Right atrium auricular region (tissue), 2 donors: ENCODE measurements at regions not wholly inside any gene's neighbourhood (a gene's known extent, or its start where the extent isn't known, plus 50 kb on each side); places are given as distances from the start of the nearest gene placed in this dataset.

Source experiments
- DNase-seq: peaks from one replicate; pipeline ENCODE4 v3.0.0-alpha.2; 2019; ENCODE audit warnings: low spot score
- H3K27ac ChIP-seq, 2 donors: fragments of 200-600 bp; sonication (generic); 1 replicate in 1 of 2; 2 replicates in 1 of 2; pipeline ENCODE4 v1.5.1; 2016 to 2019
- H3K27me3 ChIP-seq, 2 donors: fragments of 200-600 bp; sonication (generic); one replicate each; pipeline versions ENCODE4 v1.5.1 to v1.6.0; 2017 to 2019
- H3K36me3 ChIP-seq: fragments of 200-600 bp; sonication (generic); one replicate; pipeline ENCODE4 v1.5.1; 2016
- H3K4me1 ChIP-seq, 2 donors: fragments of 200-600 bp; sonication (generic); one replicate each; pipeline versions ENCODE4 v1.5.1 to v1.6.0; 2017 to 2019
- H3K4me3 ChIP-seq, 2 donors: fragments of 200-600 bp; sonication (generic); 1 replicate in 1 of 2; 2 replicates in 1 of 2; pipeline ENCODE4 v1.5.1; 2017 to 2019; ENCODE audit warnings: mild to moderate bottlenecking in 1 of 2, moderate library complexity in 1 of 2
- H3K9me3 ChIP-seq, 2 donors: fragments of 200-600 bp; sonication (generic); one replicate each; pipeline ENCODE4 v1.5.1; 2019
- CTCF ChIP-seq, 2 donors: fragments of 200-600 bp; sonication (generic); IDR thresholded peaks; one replicate each; pipeline ENCODE4 v1.5.1; 2019; ENCODE audit warnings: antibody characterized with exemption in 2 of 2

GRCh38 chr19:32041681-32042292, 303.6 kb upstream of the ZNF507 start:
- no peaks in the 10 kb centered on the region for H3K4me1 ChIP-seq
- peak overlapping the region in 1 of 2 donors; percentile 24 for H3K4me3 ChIP-seq
- no peak for DNase-seq
- TF ChIP-seq CTCF (IDR thresholded peaks at IDR 0.05) = peak; percentile 35 to 78
- no peaks in the 10 kb centered on the region for H3K27me3 ChIP-seq
- no peaks in the 10 kb centered on the region for H3K36me3 ChIP-seq
- no peak overlapping the region for H3K27ac ChIP-seq
- no peaks in the 10 kb centered on the region for H3K9me3 ChIP-seq

DNA sequence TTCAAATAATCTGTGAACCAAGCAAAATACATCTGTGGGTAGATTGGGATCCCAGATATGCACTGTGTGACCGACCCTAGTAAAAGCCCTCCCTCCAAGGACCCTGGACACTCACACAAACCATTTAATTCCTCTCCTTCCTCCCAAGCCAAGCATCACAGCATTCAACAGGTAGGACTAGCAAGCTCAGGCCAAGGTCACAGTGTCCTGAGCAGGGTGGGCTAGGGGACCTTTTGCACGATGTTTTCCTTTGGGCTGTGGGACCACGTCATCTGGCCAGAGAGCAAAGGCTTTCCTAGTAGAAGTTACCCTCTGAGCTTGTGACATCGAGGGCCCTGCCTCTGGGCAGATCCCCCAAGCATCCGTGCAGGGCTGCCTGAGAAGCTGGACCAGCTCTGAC, 297.6 kb upstream of the ZNF507 start:
- H3K36me3 ChIP-seq = no peaks in the 10 kb centered on the region
- H3K27ac ChIP-seq = no peak overlapping the region
- no peak overlapping the region for H3K4me3 ChIP-seq
- no peaks in the 10 kb centered on the region for H3K9me3 ChIP-seq
- TF ChIP-seq CTCF (IDR thresholded peaks at IDR 0.05) = no peak
- no peaks in the 10 kb centered on the region for H3K4me1 ChIP-seq
- DNase-seq = no peak
- H3K27me3 ChIP-seq = no peaks in the 10 kb centered on the region

GRCh38 chr19:32053376-32053775, 292.0 kb upstream of the ZNF507 start:
- no peak overlapping the region for H3K4me3 ChIP-seq
- no peaks in the 10 kb centered on the region for H3K36me3 ChIP-seq
- TF ChIP-seq CTCF (IDR thresholded peaks at IDR 0.05) = no peak
- H3K27me3 ChIP-seq = no peaks in the 10 kb centered on the region
- H3K4me1 ChIP-seq = no peaks in the 10 kb centered on the region
- H3K27ac ChIP-seq = no peak overlapping the region
- DNase-seq = no peak
- H3K9me3 ChIP-seq = no peaks in the 10 kb centered on the region

- TF ChIP-seq CTCF (IDR thresholded peaks at IDR 0.05) = no peak
- Histone ChIP-seq H3K36me3 (no peaks in the 10 kb centered on the region), H3K27me3 (no peaks in the 10 kb centered on the region), H3K4me1 (no peaks in the 10 kb centered on the region), H3K9me3 (no peaks in the 10 kb centered on the region), H3K27ac (no peak overlapping the region), H3K4me3 (no peak overlapping the region)
- no peak for DNase-seq
Measured at GRCh38 chr19:32053861-32054260, 291.5 kb upstream of the ZNF507 start.

GRCh38 chr19:32058131-32058530, 287.3 kb upstream of the ZNF507 start:
- Histone ChIP-seq H3K4me1 (no peaks in the 10 kb centered on the region), H3K36me3 (no peaks in the 10 kb centered on the region), H3K27ac (no peak overlapping the region), H3K4me3 (no peak overlapping the region), H3K9me3 (no peaks in the 10 kb centered on the region), H3K27me3 (no peaks in the 10 kb centered on the region)
- TF ChIP-seq CTCF (IDR thresholded peaks at IDR 0.05) = no peak
- DNase-seq = no peak

DNA sequence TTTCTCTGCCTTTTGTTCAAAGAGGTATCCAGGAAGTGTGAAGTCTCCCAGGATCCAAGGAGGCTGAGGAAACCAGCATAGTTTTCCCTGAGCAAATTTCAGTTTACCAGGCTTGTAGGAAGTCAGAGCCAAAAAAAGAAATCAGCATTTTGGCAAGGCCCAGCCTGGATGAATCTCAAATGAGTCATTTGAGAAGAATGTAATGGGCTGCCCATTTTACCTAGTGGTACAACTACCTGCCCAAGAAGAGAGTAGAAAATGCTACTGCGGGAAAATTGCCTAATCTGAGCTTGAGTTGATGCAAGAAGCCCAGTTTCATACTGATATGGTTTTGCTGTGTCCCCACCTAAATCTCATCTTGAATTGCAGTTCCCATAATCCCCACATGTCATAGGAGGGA, 284.1 kb upstream of the ZNF507 start:
- Histone ChIP-seq H3K4me1 (no peaks in the 10 kb centered on the region), H3K27ac (no peak overlapping the region), H3K9me3 (no peaks in the 10 kb centered on the region), H3K27me3 (no peaks in the 10 kb centered on the region), H3K4me3 (no peak overlapping the region), H3K36me3 (no peaks in the 10 kb centered on the region)
- no peak for DNase-seq
- TF ChIP-seq CTCF (IDR thresholded peaks at IDR 0.05) = no peak
